ENCODE measurements at regions not wholly inside any gene's neighbourhood (a gene's known extent, or its start where the extent isn't known, plus 50 kb on each side); places are given as distances from the start of the nearest gene placed in this dataset.

DNA sequence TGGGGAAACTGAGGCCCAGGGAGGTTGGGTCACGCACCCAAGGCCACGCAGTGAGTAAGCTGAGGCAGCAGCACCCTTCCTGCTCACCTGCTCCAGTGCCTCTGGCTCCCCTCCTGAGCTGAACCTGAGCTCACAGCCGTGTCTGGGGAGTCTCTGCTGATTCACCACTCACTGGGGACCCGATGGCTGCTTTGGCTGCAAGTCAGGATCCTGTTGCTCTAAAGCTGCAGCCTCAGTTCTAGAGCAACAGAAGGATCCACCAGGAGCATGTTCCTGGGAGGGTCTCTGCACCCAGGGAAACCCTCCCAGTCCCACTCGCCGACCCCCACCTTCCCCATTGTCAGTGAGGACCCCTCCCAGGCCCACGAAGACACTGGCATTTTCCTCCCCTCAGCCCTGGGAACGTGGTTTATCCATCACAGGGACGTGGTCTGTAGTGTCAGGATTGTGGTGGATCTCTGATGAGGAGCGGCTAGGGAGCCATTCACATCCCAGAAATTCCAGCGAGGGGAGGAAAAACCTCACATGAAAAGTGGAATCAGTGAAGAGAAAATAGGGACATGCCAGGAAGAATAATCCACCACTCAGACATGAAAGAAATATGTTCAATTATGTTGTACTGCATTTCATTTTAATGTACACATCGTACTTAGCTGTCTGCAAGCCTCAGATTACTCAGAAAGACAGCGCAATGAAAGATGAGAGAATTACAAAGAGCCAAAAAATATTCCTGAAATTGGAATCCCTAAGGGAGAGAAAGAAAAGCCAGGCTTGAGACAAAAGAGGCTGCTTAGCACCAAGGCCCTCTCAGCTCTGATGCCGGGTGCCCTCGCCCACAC is 447.2 kb downstream of the MATN1 start:
- no peak for DNase-seq (ENCODE audit: low read depth in 2 of 3, low spot score in 1 of 3)

DNA sequence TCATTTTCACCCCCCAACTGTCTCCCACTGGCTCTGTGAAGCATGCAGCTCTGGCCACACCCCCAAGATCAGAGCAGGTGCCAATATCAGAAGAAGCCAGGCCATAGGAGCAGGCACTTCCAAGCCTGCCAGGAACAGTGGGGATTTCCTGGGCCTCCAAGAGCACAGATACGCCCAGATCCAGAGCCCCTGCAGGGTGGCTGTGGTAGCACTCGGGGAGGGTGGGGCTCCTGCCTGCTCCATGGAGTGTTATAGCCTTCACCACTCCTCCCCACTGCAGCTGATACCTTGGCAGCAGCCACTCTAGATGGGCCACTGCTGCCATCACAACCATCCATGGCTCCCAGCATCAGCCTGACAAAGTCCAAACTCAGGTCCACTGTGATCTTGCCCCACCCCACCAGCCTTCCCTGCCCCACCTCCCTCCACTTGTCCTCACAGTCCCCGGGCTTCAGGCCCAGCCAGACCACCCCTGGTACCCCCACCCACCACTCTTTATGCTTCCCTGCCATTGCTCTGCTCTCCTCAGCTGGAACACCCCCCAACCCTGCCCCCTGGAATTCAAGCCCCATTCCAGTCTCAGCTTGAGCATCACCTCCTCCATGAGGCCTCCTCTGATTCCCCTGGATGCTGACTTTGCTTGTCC is 448.3 kb downstream of the MATN1 start:
- no peak for DNase-seq (ENCODE audit: low read depth in 2 of 3, low spot score in 1 of 3)

DNA sequence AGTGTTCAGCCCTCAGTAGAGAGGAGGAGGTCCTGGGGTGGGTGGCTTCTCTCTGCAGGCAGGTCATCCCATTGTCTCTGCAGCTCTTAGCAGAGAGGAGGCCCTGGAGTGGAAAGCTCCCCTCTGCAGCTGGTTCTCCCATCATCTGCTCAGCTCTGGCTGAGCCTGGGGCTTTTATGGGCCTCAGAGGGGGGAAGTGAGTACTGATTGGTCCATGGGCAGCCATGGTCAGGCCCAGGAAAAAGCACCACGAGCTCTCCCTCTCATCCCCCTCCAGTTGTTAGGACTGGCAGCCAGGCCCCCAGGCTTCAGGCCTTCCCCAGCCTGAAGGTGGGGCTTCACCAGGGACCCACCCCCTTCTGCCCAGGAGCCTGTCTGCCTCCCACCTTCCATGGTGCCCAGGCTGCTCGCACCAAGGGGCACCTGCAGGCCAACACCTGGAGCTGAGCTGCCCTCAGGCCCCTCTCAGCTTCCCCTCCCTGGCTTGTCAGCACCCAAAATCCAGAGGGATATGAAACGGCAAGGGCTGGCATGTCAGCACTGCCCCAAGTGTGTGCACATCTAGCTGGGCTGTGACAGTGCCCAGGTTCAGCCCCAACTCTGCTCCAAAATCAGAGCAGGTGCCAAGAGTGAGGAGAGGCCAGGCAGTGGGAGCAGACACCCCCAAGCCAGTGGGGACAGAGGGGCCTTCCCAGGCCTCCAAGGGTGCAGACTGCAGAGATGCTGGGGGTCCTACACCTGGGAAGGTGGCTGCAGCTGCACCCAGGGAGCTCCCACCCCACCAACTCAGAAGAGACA is 449.0 kb downstream of the MATN1 start:
- no peak for DNase-seq (ENCODE audit: low read depth in 2 of 3, low spot score in 1 of 3)

GRCh38 chr1:30273456-30273855 is 449.9 kb downstream of the MATN1 start:
- no peak for DNase-seq (ENCODE audit: low read depth in 2 of 3, low spot score in 1 of 3)

GRCh38 chr1:30273021-30273325 is 450.4 kb downstream of the MATN1 start:
- DNase-seq (ENCODE audit: low read depth in 2 of 3, low spot score in 1 of 3): no peak

DNA sequence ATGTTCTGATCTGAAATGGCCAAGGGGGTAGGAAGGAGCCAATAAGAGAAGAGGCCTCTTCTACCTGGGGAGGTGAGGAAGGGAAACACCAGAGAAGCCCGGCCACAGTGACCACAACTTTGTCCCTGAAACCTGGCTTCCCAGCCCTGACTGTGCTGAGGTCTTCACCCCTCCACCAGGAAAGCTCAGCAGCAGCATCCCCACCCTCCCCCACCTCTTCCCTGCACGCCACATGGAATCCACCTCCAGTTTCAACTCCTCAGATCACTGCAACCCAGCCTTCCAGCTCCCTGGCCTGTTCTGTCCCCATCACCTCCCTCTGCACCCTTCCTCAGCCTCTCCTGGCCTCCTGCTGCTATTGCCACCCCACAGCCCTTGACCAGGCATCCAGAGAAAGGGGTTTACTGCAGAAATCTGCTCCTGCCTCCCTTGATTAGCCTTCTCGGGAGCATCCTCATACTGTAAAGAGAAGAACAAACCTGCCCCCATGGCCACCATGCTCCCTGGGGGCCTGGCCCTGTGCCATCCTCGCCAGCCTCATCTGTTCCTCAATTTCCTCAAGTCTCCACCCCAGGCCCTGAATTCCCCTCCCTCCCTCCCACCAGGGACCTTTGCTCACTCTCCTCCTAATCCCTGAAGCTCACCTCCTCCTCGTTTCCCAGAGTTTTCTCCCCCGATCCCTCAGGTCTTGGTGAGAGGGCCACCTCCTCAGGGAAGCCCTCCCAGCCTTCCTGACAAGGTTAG is 450.9 kb downstream of the MATN1 start:
- no peak for DNase-seq (ENCODE audit: low read depth in 2 of 3, low spot score in 1 of 3)

- DNase-seq (ENCODE audit: low read depth in 2 of 3, low spot score in 1 of 3): no peak
Observed at GRCh38 chr1:30271401-30272276, 451.7 kb downstream of the MATN1 start.

DNA sequence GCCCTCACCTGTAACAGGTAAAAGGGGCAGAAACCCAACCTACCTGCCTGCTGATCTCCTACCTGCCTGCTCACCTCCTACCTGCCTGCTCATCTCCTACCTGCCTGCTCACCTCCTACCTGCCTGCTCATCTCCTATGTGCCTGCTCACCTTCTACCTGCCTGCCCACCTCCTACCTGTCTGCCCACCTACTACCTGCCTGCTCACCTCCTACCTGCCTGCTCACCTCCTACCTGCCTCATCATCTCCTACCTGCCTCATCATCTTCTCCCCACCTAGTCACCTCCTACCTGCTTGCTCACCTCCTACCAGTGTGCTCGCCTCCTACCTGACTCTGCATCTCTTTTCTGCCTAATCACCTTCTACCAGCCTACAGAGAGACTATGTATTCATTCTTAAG is 452.9 kb downstream of the MATN1 start:
- DNase-seq (ENCODE audit: low read depth in 2 of 3, low spot score in 1 of 3): no peak

GRCh38 chr1:30268923-30269666 is 454.3 kb downstream of the MATN1 start:
- no peak for DNase-seq (ENCODE audit: low read depth in 2 of 3, low spot score in 1 of 3)

GRCh38 chr1:30267856-30268255 is 455.5 kb downstream of the MATN1 start:
- DNase-seq (ENCODE audit: low read depth in 2 of 3, low spot score in 1 of 3): no peak

- no peak for DNase-seq (ENCODE audit: low read depth in 2 of 3, low spot score in 1 of 3)
Observed at GRCh38 chr1:30267046-30267445, 456.3 kb downstream of the MATN1 start.

GRCh38 chr1:30265127-30266070 is 458.0 kb downstream of the MATN1 start:
- DNase-seq (ENCODE audit: low read depth in 2 of 3, low spot score in 1 of 3): no peak

GRCh38 chr1:30264672-30265025 is 458.7 kb downstream of the MATN1 start:
- DNase-seq (ENCODE audit: low read depth in 2 of 3, low spot score in 1 of 3): no peak

DNA sequence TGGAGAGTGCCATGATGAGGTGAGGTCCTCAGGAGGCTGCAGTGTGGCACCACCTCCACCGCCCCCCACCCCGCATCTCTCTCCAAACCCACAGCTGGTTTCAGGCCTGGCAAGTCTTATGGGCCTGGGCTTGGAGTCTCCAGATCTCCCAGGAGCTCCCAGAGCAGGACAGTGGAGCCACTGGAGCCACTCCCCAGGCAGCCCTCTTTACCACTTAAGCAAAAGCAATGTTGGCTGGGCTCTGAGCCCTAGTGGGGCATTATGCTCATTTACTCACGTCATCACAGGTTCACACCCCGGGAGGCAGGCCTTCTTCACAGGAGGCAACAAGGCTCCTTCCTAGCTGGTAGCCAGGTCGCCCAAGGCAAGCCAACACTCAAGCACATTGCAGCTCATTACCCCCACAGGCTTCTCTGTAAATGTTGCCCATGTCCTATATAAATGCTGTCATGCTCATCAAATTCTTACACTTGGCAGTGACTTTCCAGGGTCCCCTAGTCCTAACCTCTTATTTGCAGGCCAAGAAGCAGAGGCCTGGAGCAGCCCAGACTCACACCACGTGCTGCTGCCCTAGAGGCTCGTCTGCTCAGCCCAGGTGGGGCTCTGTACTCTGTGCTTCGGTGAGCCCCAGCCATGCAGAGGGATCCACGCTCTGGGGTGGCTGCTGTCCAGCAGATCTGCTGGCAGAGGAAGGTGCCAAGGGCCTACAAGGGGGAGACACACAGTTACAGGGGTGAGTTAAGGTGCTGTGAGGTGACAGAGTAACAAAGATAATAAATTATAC is 459.3 kb downstream of the MATN1 start:
- no peak for DNase-seq (ENCODE audit: low read depth in 2 of 3, low spot score in 1 of 3)

- DNase-seq (ENCODE audit: low read depth in 2 of 3, low spot score in 1 of 3): no peak
Observed at GRCh38 chr1:30263405-30263804, 460.0 kb downstream of the MATN1 start.

DNA sequence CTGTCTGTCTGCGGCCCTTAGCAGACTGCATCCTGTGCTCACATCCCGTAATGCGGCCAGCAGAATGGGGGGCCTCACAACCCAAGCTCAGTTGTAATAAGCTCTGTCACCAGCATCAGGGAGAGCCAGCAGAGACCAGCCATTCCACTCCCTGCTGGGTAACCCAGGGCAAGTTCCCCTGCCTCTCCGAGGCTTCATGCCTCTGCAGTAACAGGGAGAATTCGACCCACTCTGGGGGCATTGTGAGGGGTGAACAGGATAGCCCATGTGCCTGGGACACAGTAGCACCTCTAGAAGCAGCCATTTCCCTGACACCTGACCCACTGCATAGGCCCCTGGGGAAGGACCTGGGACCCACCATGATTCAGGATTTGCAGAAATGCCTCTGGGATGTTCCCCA is 461.2 kb downstream of the MATN1 start:
- DNase-seq (ENCODE audit: low read depth in 2 of 3, low spot score in 1 of 3): no peak

DNA sequence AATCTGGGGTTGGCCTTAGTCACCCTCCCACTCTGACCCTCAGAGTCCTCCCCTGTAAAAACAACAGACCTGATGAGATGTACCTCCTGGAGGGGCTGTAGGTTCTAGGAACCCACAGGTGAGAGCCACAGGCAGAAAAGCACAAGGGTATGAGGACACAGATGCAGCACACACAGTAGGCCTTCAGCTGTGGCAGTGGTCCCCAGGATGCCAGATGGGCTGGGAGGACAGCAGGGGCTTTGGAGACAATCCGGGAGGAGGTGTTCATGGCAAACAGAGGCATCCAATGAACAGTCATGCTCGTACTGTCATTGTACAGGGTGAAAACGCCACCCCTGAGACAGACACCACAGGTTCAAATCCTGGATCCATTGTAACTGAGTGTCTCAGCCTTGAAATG is 463.1 kb downstream of the MATN1 start:
- no peak for DNase-seq (ENCODE audit: low read depth in 2 of 3, low spot score in 1 of 3)

DNA sequence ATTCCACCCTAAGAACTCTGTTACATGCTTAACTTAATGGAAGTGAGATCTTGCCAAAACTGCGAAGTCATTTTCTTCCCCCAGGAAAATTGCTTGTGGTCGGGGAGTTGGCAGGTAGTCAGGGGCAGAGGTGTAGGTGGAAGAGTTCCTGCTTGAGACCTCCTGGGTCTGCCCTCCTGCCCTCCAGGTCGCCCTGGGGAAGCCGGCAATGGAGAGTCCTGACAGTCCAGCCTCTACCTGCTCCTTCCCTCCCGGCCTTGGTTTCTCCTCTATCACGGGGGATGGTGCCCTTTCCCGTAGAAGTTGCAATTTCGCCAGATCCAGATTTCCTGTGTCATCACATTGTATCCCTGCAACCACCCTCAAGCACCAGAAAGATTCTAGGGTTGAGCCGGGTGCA is 463.8 kb downstream of the MATN1 start:
- DNase-seq (ENCODE audit: low read depth in 2 of 3, low spot score in 1 of 3): no peak

All from stimulated activated CD4-positive, alpha-beta T cell treated with anti-CD3 and anti-CD28 coated beads, Interleukin-12 subunit alpha, Interleukin-12 subunit beta, amount 100 ng/mL, for 48 hours (primary cell).